ENCODE measurements at regions not wholly inside any gene's neighbourhood (a gene's known extent, or its start where the extent isn't known, plus 50 kb on each side); places are given as distances from the start of the nearest gene placed in this dataset.

DNA sequence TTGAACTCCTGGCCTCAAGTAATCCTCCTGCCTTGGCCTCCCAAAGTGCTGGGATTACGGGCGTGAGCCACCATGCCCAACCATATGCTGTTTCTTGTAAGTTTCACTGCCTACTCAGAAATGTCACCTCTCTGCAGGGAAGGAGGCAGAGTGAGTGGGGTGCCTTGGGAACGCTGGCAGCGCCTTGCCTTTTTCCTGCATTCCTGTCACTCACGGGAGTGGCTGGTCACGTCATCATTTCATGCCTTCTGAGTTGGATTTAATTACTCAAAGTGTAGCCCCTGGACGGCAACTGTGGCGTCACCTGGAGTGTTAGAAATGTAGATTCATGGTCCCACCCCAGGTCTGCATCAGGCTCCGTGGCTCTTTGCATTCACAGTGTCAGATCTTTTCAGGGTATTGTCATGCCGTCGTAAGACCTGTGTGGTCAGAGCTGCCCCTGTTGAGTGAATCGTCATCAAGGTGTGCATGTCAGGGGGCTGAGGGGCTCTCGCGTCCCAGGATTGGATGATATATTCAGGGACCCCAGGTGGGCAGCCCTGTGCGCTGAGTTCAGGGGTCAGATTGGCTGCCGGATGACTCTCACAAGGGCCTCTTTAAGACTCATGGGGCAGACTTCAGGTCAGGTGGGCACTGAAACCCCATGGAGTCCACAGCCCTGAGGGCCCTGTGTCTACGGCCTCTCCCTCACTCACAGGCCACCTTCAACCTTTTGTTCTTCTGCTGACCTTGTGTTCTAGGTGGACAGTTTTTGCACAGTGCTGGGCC is 65.9 kb upstream of the KLHL25 start:
- TF ChIP-seq, protein P1, sequence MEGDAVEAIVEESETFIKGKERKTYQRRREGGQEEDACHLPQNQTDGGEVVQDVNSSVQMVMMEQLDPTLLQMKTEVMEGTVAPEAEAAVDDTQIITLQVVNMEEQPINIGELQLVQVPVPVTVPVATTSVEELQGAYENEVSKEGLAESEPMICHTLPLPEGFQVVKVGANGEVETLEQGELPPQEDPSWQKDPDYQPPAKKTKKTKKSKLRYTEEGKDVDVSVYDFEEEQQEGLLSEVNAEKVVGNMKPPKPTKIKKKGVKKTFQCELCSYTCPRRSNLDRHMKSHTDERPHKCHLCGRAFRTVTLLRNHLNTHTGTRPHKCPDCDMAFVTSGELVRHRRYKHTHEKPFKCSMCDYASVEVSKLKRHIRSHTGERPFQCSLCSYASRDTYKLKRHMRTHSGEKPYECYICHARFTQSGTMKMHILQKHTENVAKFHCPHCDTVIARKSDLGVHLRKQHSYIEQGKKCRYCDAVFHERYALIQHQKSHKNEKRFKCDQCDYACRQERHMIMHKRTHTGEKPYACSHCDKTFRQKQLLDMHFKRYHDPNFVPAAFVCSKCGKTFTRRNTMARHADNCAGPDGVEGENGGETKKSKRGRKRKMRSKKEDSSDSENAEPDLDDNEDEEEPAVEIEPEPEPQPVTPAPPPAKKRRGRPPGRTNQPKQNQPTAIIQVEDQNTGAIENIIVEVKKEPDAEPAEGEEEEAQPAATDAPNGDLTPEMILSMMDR (IDR thresholded peaks at IDR 0.05) = no peak
- TF ChIP-seq POLR2A (IDR thresholded peaks at IDR 0.05) = no peak
